Parathyroid adenoma (tissue), 2 donors: ENCODE measurements at regions not wholly inside any gene's neighbourhood (a gene's known extent, or its start where the extent isn't known, plus 50 kb on each side); places are given as distances from the start of the nearest gene placed in this dataset.

Experiments
- H2AFZ ChIP-seq: fragments of 300-600 bp; sonication (generic); one replicate; pipeline ENCODE4 v1.7.0; 2017; ENCODE audit warnings: antibody characterized with exemption, mild to moderate bottlenecking
- H3K27ac ChIP-seq: fragments of 300-600 bp; sonication (generic); one replicate; pipeline ENCODE4 v1.7.0; 2017
- H3K27me3 ChIP-seq: fragments of 300-600 bp; sonication (generic); one replicate; pipeline ENCODE4 v1.7.0; 2017; ENCODE audit warnings: low read length; ENCODE audit not compliant: control insufficient read depth, insufficient read depth
- H3K36me3 ChIP-seq: fragments of 300-600 bp; sonication (generic); one replicate; pipeline ENCODE4 v1.7.0; 2017; ENCODE audit warnings: low read length; ENCODE audit not compliant: control insufficient read depth, insufficient read depth
- H3K4me1 ChIP-seq: fragments of 300-600 bp; sonication (generic); one replicate; pipeline ENCODE4 v1.7.0; 2017; ENCODE audit warnings: control low read depth
- H3K4me2 ChIP-seq: fragments of 300-600 bp; sonication (generic); one replicate; pipeline ENCODE4 v1.7.0; 2017; ENCODE audit warnings: low read length
- H3K4me3 ChIP-seq: fragments of 300-600 bp; sonication (generic); one replicate; pipeline ENCODE4 v1.7.0; 2017; ENCODE audit warnings: low read depth, low read length
- H3K79me2 ChIP-seq: fragments of 300-600 bp; sonication (generic); one replicate; pipeline ENCODE4 v1.7.0; 2017; ENCODE audit warnings: control low read depth
- H3K9ac ChIP-seq: fragments of 300-600 bp; sonication (generic); one replicate; pipeline ENCODE4 v1.7.0; 2017; ENCODE audit warnings: mild to moderate bottlenecking
- H3K9me3 ChIP-seq: fragments of 300-600 bp; sonication (generic); one replicate; pipeline ENCODE4 v1.7.0; 2017; ENCODE audit warnings: low read length; ENCODE audit not compliant: control insufficient read depth
- CTCF ChIP-seq: fragments of 300-600 bp; sonication (generic); IDR thresholded peaks from one replicate; pipeline ENCODE4 v1.7.0; 2017; ENCODE audit warnings: antibody characterized with exemption, mild to moderate bottlenecking
- donor health status: primary hyperparathyroidism.

- H3K4me1 ChIP-seq = no peaks in the 10 kb centered on the region
- H3K9ac ChIP-seq = no peak overlapping the region
- H2AFZ ChIP-seq = peak overlapping the region; percentile 2
- no peaks in the 10 kb centered on the region for H3K79me2 ChIP-seq
- H3K27me3 ChIP-seq = no peaks in the 10 kb centered on the region
- TF ChIP-seq CTCF = no peak
- H3K4me3 ChIP-seq = no peak overlapping the region
- no peaks in the 10 kb centered on the region for H3K9me3 ChIP-seq
- H3K4me2 ChIP-seq = no peak overlapping the region
- no peak overlapping the region for H3K27ac ChIP-seq
- no peaks in the 10 kb centered on the region for H3K36me3 ChIP-seq
These were observed 52.4 kb upstream of the SELENOK start for GRCh38 chr3:53944028-53944427.

DNA sequence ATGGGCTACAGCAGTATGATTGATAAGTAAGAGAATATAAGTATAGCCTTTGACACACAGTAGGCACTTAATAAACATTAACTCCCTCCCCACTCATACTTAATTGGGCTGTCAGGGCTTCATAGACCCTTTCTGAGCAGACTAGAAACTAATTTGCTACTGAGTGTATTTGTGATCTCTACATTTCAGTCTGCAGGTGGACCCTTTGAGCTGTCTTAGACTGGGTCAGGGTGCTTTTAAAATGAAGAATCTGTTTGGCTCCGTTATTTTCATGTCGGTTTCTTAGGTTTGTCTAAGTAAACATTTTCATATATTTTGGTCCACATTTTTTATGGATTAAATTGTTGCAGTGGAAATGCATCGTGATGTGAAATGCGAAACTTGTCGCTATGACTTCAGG, 50.3 kb upstream of the SELENOK start:
- H3K9me3 ChIP-seq = no peaks in the 10 kb centered on the region
- H3K36me3 ChIP-seq = no peaks in the 10 kb centered on the region

More for the DNA sequence above, 50.3 kb upstream of the SELENOK start:
- Histone ChIP-seq H3K9ac (no peak overlapping the region), H3K4me3 (no peak overlapping the region), H3K27me3 (no peaks in the 10 kb centered on the region), H2AFZ (no peak overlapping the region), H3K27ac (no peak overlapping the region), H3K79me2 (no peaks in the 10 kb centered on the region), H3K4me2 (no peak overlapping the region), H3K4me1 (no peaks in the 10 kb centered on the region)
- TF ChIP-seq CTCF = no peak
